KMS-11 (cell line): ENCODE measurements at regions not wholly inside any gene's neighbourhood (a gene's known extent, or its start where the extent isn't known, plus 50 kb on each side); places are given as distances from the start of the nearest gene placed in this dataset.
"Not testable (repeated sequence)": the region's sequence is repeated elsewhere in the genome, so short reads cannot be mapped to it uniquely, and the experiment has no call there.

Source experiments
- H2AFZ ChIP-seq: fragments of 200-600 bp; sonication (generic); 2 replicates; pipeline ENCODE4 v1.6.1; 2016; ENCODE audit warnings: antibody characterized with exemption, mixed run types, low read depth
- H3K27ac ChIP-seq: fragments of 200-600 bp; sonication (generic); 2 replicates; pipeline ENCODE4 v1.6.1; 2016; ENCODE audit warnings: mild to moderate bottlenecking, mixed run types
- H3K27me3 ChIP-seq: fragments of 200-600 bp; sonication (generic); 2 replicates; pipeline ENCODE4 v1.6.1; 2017; ENCODE audit warnings: mild to moderate bottlenecking, low read depth, mixed run types, moderate library complexity; ENCODE audit not compliant: insufficient read depth
- H3K36me3 ChIP-seq: fragments of 200-600 bp; sonication (generic); 2 replicates; pipeline ENCODE4 v1.6.1; 2017; ENCODE audit warnings: mild to moderate bottlenecking, mixed run types; ENCODE audit not compliant: insufficient read depth
- H3K4me1 ChIP-seq: fragments of 200-600 bp; sonication (generic); 2 replicates; pipeline ENCODE4 v1.6.1; 2016; ENCODE audit warnings: mild to moderate bottlenecking, low read depth, mixed run types; ENCODE audit not compliant: poor library complexity, severe bottlenecking
- H3K4me2 ChIP-seq: fragments of 200-600 bp; sonication (generic); 2 replicates; pipeline ENCODE4 v1.7.0; 2016; ENCODE audit warnings: mild to moderate bottlenecking, mixed run types
- H3K4me3 ChIP-seq: fragments of 200-600 bp; sonication (generic); IDR thresholded peaks from 2 replicates; pipeline ENCODE4 v1.6.1; 2017; ENCODE audit warnings: low read depth, low read length, mixed read lengths; ENCODE audit not compliant: insufficient read depth
- H3K79me2 ChIP-seq: fragments of 200-600 bp; sonication (generic); 2 replicates; pipeline ENCODE4 v1.6.1; 2016; ENCODE audit warnings: low read depth, mixed run types; ENCODE audit not compliant: insufficient read depth
- H3K9ac ChIP-seq: fragments of 200-600 bp; sonication (generic); 2 replicates; pipeline ENCODE4 v1.6.1; 2016; ENCODE audit warnings: mild to moderate bottlenecking, mixed run types
- H4K20me1 ChIP-seq: fragments of 200-600 bp; sonication (generic); 2 replicates; pipeline ENCODE4 v1.6.1; 2016; ENCODE audit warnings: mild to moderate bottlenecking, mixed run types; ENCODE audit not compliant: insufficient read depth
- TF ChIP-seq, protein P1 (sequence below): fragments of 200-600 bp; sonication (generic); conservative IDR thresholded peaks from 2 replicates; pipeline ENCODE4 v1.6.1; 2017; ENCODE audit warnings: low read depth, mild to moderate bottlenecking, antibody characterized with exemption, low read length, moderate library complexity, mixed read lengths

GRCh38 chr20:53789989-53790675 lies 196.5 kb upstream of the ZNF217 start:
- TF ChIP-seq, protein P1, sequence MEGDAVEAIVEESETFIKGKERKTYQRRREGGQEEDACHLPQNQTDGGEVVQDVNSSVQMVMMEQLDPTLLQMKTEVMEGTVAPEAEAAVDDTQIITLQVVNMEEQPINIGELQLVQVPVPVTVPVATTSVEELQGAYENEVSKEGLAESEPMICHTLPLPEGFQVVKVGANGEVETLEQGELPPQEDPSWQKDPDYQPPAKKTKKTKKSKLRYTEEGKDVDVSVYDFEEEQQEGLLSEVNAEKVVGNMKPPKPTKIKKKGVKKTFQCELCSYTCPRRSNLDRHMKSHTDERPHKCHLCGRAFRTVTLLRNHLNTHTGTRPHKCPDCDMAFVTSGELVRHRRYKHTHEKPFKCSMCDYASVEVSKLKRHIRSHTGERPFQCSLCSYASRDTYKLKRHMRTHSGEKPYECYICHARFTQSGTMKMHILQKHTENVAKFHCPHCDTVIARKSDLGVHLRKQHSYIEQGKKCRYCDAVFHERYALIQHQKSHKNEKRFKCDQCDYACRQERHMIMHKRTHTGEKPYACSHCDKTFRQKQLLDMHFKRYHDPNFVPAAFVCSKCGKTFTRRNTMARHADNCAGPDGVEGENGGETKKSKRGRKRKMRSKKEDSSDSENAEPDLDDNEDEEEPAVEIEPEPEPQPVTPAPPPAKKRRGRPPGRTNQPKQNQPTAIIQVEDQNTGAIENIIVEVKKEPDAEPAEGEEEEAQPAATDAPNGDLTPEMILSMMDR: no peak
- Histone ChIP-seq H2AFZ (no peak overlapping the region), H3K79me2 (no peaks in the 10 kb centered on the region), H3K9ac (no peak overlapping the region), H3K27ac (no peak overlapping the region), H4K20me1 (no peaks in the 10 kb centered on the region), H3K27me3 (no peaks in the 10 kb centered on the region), H3K4me2 (no peak overlapping the region), H3K4me1 (no peaks in the 10 kb centered on the region), H3K4me3 (no peak overlapping the region), H3K36me3 (no peaks in the 10 kb centered on the region)

DNA sequence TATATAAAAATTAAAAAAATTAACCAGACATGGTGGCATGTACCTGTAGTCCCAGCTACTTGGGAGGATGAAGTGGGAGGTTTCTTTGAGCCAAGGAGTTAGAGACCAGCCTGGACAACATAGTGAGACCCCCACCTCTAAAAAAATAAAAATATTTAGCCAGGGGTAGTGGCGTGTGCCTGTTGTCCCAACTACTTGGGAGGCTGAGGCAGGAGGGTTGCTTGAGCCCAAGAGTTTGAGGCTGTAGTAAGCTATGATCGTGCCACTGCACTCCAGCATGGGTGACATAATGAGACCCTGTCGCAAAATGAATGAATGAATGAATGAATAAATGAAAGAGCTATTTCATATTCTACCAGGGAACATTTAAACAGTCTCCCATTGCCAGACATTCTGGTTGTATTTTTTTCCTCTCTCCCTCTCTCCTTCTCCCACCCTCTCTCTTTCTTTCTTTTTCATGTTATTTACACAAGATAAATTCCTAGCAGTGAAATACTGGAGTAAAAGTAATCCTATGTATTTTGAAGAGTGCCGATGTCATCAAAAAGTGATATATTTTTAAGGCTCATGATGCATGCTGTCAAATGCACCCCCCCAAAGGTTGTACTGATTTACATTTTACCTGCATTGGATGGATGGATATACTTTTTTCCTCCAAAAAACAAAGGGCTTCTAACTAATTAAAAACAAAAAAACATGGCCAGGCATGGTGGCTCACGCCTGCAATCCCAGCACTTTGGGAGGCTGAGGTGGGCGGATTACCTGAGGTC lies 194.8 kb upstream of the ZNF217 start:
- H3K4me2 ChIP-seq: no peak overlapping the region
- no peak overlapping the region for H2AFZ ChIP-seq
- no peak overlapping the region for H3K27ac ChIP-seq
- H4K20me1 ChIP-seq: no peaks in the 10 kb centered on the region
- H3K4me1 ChIP-seq: no peaks in the 10 kb centered on the region
- no peak overlapping the region for H3K9ac ChIP-seq
- no peak overlapping the region for H3K4me3 ChIP-seq
- no peaks in the 10 kb centered on the region for H3K36me3 ChIP-seq
- TF ChIP-seq, protein P1: no peak
- no peaks in the 10 kb centered on the region for H3K27me3 ChIP-seq
- H3K79me2 ChIP-seq: no peaks in the 10 kb centered on the region

DNA sequence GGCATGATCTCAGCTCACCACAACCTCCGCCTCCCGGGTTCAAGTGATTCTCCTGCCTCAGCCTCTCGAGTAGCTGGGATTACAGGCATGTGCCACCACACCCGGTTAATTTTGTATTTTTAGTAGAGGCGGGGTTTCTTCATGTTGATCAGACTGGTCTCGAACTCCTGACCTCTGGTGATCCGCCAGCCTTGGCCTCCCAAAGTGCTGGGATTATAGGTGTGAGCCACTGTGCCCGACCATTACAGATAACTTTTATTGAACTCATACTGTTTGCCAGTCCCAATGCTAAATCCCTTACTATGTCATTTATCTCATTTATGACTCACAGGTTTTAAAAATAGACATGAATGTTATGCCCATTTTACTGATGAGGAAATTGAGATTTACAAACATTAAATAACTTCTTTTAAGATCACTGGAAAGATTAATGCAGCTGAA lies 193.9 kb upstream of the ZNF217 start:
- not testable (repeated sequence) for H3K79me2 ChIP-seq, H3K36me3 ChIP-seq, H2AFZ ChIP-seq, H3K27ac ChIP-seq, H3K4me2 ChIP-seq, H3K4me1 ChIP-seq, H3K4me3 ChIP-seq, H3K27me3 ChIP-seq, H3K9ac ChIP-seq, H4K20me1 ChIP-seq

DNA sequence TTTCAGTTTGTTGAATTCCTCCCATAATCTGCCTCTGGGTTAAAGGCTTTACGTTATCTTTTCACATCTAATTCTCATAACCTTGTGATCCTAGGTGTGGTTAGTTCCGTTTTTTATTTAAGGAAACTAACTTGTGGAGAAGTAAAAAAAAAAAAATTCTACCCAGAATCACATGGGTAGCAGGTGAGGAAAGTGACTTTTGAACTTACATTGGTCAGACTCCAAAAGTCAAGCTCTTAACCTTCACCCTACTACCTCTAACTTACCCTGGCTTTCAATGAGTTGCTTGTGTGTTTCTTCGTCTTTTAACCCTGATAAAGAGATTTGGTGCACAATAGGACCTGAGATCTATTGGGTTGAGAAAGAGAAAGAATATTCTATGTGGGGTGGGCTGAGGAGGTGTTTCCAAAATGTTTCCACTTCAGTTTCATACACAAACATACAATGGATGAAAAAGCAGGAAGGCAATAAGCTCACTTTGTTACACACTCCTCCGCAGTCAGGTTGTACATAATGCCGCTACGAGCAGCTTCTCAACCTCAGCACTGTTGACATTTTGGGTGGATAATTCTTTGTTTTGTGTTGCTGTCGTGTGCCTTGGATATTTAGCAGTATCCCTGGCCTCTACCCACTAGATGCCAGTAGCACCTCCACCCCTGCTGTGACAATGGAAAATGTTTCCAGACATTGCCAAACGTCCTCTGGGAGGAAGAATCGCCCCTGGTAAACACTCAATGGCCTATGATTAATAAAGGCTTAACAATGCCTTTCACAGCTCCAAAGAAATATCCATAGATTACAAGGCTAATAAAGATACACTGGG lies 193.0 kb upstream of the ZNF217 start:
- H3K27ac ChIP-seq: no peak overlapping the region
- no peaks in the 10 kb centered on the region for H3K4me1 ChIP-seq
- no peaks in the 10 kb centered on the region for H3K36me3 ChIP-seq
- no peaks in the 10 kb centered on the region for H3K79me2 ChIP-seq
- H2AFZ ChIP-seq: no peak overlapping the region
- no peak overlapping the region for H3K4me2 ChIP-seq
- H3K4me3 ChIP-seq: no peak overlapping the region
- no peaks in the 10 kb centered on the region for H4K20me1 ChIP-seq
- TF ChIP-seq, protein P1: no peak
- H3K27me3 ChIP-seq: no peaks in the 10 kb centered on the region
- H3K9ac ChIP-seq: no peak overlapping the region
